ENCODE measurements at regions not wholly inside any gene's neighbourhood (a gene's known extent, or its start where the extent isn't known, plus 50 kb on each side); places are given as distances from the start of the nearest gene placed in this dataset.

GRCh38 chr5:1707467-1707866 lies 92.2 kb downstream of the MRPL36 start:
- DNase-seq (ENCODE audit: low read depth) = no peak

- no peak for DNase-seq (ENCODE audit: low read depth)
Measured at GRCh38 chr5:1706428-1706827, 93.2 kb downstream of the MRPL36 start.

GRCh38 chr5:1706021-1706420 lies 93.6 kb downstream of the MRPL36 start:
- DNase-seq (ENCODE audit: low read depth) = no peak

- DNase-seq (ENCODE audit: low read depth) = no peak
Measured at GRCh38 chr5:1704676-1705075, 95.0 kb downstream of the MRPL36 start.

- DNase-seq (ENCODE audit: low read depth) = no peak
Measured at GRCh38 chr5:1704266-1704665, 95.4 kb downstream of the MRPL36 start.

- no peak for DNase-seq (ENCODE audit: low read depth)
Measured at GRCh38 chr5:1703352-1704050, 96.1 kb downstream of the MRPL36 start.

- DNase-seq (ENCODE audit: low read depth) = no peak
Measured at GRCh38 chr5:1702318-1702717, 97.3 kb downstream of the MRPL36 start.

GRCh38 chr5:1701884-1702283 lies 97.8 kb downstream of the MRPL36 start:
- DNase-seq (ENCODE audit: low read depth) = no peak

GRCh38 chr5:1701216-1701864 lies 98.3 kb downstream of the MRPL36 start:
- DNase-seq (ENCODE audit: low read depth) = no peak

- no peak for DNase-seq (ENCODE audit: low read depth)
Measured at GRCh38 chr5:1699394-1699793, 100.2 kb downstream of the MRPL36 start.

- no peak for DNase-seq (ENCODE audit: low read depth)
Measured at GRCh38 chr5:1698589-1699316, 100.9 kb downstream of the MRPL36 start.

- no peak for DNase-seq (ENCODE audit: low read depth)
Measured at GRCh38 chr5:1692381-1692780, 107.3 kb downstream of the MRPL36 start.

- no peak for DNase-seq (ENCODE audit: low read depth)
Measured at GRCh38 chr5:1687301-1687970, 112.2 kb downstream of the MRPL36 start.

- DNase-seq (ENCODE audit: low read depth) = no peak
Measured at GRCh38 chr5:1686016-1686802, 113.4 kb downstream of the MRPL36 start.

GRCh38 chr5:1685066-1685465 lies 114.6 kb downstream of the MRPL36 start:
- DNase-seq (ENCODE audit: low read depth) = no peak

- no peak for DNase-seq (ENCODE audit: low read depth)
Measured at GRCh38 chr5:1681955-1682354, 117.7 kb downstream of the MRPL36 start.

- no peak for DNase-seq (ENCODE audit: low read depth)
Measured at GRCh38 chr5:1673042-1673677, 126.5 kb downstream of the MRPL36 start.

- no peak for DNase-seq (ENCODE audit: low read depth)
Measured at GRCh38 chr5:1672396-1672795, 127.2 kb downstream of the MRPL36 start.

- no peak for DNase-seq (ENCODE audit: low read depth)
Measured at GRCh38 chr5:1671351-1671750, 128.3 kb downstream of the MRPL36 start.

GRCh38 chr5:1670351-1670750 lies 129.3 kb downstream of the MRPL36 start:
- DNase-seq (ENCODE audit: low read depth) = no peak

Measured in myocyte (in vitro differentiated cells).